ENCODE measurements at regions not wholly inside any gene's neighbourhood (a gene's known extent, or its start where the extent isn't known, plus 50 kb on each side); places are given as distances from the start of the nearest gene placed in this dataset.

GRCh38 chr19:5206751-5207075 is 133.9 kb downstream of the PTPRS start:
- TF ChIP-seq EP300 (conservative IDR thresholded peaks at IDR 0.05; ENCODE audit: poor library complexity, severe bottlenecking) (no peak), CTCF (IDR thresholded peaks at IDR 0.05; ENCODE audit: poor library complexity, severe bottlenecking) (no peak), REST (IDR thresholded peaks at IDR 0.05; ENCODE audit: borderline replicate concordance) (no peak), POLR2AphosphoS5 (IDR thresholded peaks at IDR 0.05) (no peak), EZH2 (IDR thresholded peaks at IDR 0.05; ENCODE audit: borderline replicate concordance, insufficient read depth, low read length, poor library complexity, severe bottlenecking) (no peak), MXI1 (conservative IDR thresholded peaks at IDR 0.05; ENCODE audit: poor library complexity, severe bottlenecking) (no peak)
